ENCODE measurements at regions not wholly inside any gene's neighbourhood (a gene's known extent, or its start where the extent isn't known, plus 50 kb on each side); places are given as distances from the start of the nearest gene placed in this dataset.

GRCh38 chr4:177051473-177052060, 258.1 kb upstream of the NEIL3 start:
- no peak for DNase-seq

GRCh38 chr4:177052211-177052934, 257.3 kb upstream of the NEIL3 start:
- no peak for DNase-seq

- DNase-seq: no peak
Measured at GRCh38 chr4:177057186-177057585, 252.5 kb upstream of the NEIL3 start.

- no peak for DNase-seq
Measured at GRCh38 chr4:177064116-177064515, 245.6 kb upstream of the NEIL3 start.

- no peak for DNase-seq
Measured at GRCh38 chr4:177064729-177065394, 244.8 kb upstream of the NEIL3 start.

- no peak for DNase-seq
Measured at GRCh38 chr4:177066746-177067145, 242.9 kb upstream of the NEIL3 start.

- no peak for DNase-seq
Measured at GRCh38 chr4:177070533-177071058, 239.1 kb upstream of the NEIL3 start.

GRCh38 chr4:177077095-177077971, 232.3 kb upstream of the NEIL3 start:
- DNase-seq: no peak

- no peak for DNase-seq
Measured at GRCh38 chr4:177079327-177079726, 230.3 kb upstream of the NEIL3 start.

- DNase-seq: no peak
Measured at GRCh38 chr4:177080388-177080787, 229.3 kb upstream of the NEIL3 start.

GRCh38 chr4:177087060-177087459, 222.6 kb upstream of the NEIL3 start:
- no peak for DNase-seq

GRCh38 chr4:177087499-177087898, 222.2 kb upstream of the NEIL3 start:
- no peak for DNase-seq

GRCh38 chr4:177091515-177091914, 218.2 kb upstream of the NEIL3 start:
- no peak for DNase-seq

- no peak for DNase-seq
Measured at GRCh38 chr4:177092807-177093206, 216.9 kb upstream of the NEIL3 start.

GRCh38 chr4:177093964-177094363, 215.7 kb upstream of the NEIL3 start:
- no peak for DNase-seq

GRCh38 chr4:177097291-177097690, 212.4 kb upstream of the NEIL3 start:
- no peak for DNase-seq

- DNase-seq: no peak
Measured at GRCh38 chr4:177099211-177099610, 210.5 kb upstream of the NEIL3 start.

- DNase-seq: no peak
Measured at GRCh38 chr4:177100307-177100706, 209.4 kb upstream of the NEIL3 start.

- no peak for DNase-seq
Measured at GRCh38 chr4:177103619-177104018, 206.1 kb upstream of the NEIL3 start.

- no peak for DNase-seq
Measured at GRCh38 chr4:177105536-177105935, 204.1 kb upstream of the NEIL3 start.

GRCh38 chr4:177107288-177107921, 202.3 kb upstream of the NEIL3 start:
- no peak for DNase-seq

GRCh38 chr4:177108708-177109107, 201.0 kb upstream of the NEIL3 start:
- DNase-seq: no peak

Data from muscle of arm (tissue), 1 donor.